ENCODE measurements at regions not wholly inside any gene's neighbourhood (a gene's known extent, or its start where the extent isn't known, plus 50 kb on each side); places are given as distances from the start of the nearest gene placed in this dataset.

GRCh38 chr6:151689499-151690201, 117.8 kb upstream of the ESR1 start:
- TF ChIP-seq, protein P1, sequence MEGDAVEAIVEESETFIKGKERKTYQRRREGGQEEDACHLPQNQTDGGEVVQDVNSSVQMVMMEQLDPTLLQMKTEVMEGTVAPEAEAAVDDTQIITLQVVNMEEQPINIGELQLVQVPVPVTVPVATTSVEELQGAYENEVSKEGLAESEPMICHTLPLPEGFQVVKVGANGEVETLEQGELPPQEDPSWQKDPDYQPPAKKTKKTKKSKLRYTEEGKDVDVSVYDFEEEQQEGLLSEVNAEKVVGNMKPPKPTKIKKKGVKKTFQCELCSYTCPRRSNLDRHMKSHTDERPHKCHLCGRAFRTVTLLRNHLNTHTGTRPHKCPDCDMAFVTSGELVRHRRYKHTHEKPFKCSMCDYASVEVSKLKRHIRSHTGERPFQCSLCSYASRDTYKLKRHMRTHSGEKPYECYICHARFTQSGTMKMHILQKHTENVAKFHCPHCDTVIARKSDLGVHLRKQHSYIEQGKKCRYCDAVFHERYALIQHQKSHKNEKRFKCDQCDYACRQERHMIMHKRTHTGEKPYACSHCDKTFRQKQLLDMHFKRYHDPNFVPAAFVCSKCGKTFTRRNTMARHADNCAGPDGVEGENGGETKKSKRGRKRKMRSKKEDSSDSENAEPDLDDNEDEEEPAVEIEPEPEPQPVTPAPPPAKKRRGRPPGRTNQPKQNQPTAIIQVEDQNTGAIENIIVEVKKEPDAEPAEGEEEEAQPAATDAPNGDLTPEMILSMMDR (conservative IDR thresholded peaks at IDR 0.05), result no peak
- TF ChIP-seq EZH2 (IDR thresholded peaks at IDR 0.05; ENCODE audit: low read depth), result no peak

Data from PC-9 (cell line).